HL-60 (cell line): ENCODE measurements at regions not wholly inside any gene's neighbourhood (a gene's known extent, or its start where the extent isn't known, plus 50 kb on each side); places are given as distances from the start of the nearest gene placed in this dataset.

Source experiments
- CTCF ChIP-seq: IDR thresholded peaks from one replicate; pipeline ENCODE4 v1.5.1; 2011; ENCODE audit warnings: low read length, control low read depth, inconsistent platforms; ENCODE audit not compliant: insufficient read depth
- GABPA ChIP-seq: IDR thresholded peaks from 2 replicates; pipeline ENCODE4 v1.6.1; 2012; ENCODE audit warnings: low read depth
- TF ChIP-seq, protein P1 (sequence below): IDR thresholded peaks from 2 replicates; pipeline ENCODE4 v1.6.1; 2012; ENCODE audit warnings: low read depth; ENCODE audit not compliant: insufficient replicate concordance

GRCh38 chr2:12421046-12421445 is 295.7 kb upstream of the TRIB2 start:
- TF ChIP-seq GABPA (no peak), CTCF (no peak)
- TF ChIP-seq, protein P1, sequence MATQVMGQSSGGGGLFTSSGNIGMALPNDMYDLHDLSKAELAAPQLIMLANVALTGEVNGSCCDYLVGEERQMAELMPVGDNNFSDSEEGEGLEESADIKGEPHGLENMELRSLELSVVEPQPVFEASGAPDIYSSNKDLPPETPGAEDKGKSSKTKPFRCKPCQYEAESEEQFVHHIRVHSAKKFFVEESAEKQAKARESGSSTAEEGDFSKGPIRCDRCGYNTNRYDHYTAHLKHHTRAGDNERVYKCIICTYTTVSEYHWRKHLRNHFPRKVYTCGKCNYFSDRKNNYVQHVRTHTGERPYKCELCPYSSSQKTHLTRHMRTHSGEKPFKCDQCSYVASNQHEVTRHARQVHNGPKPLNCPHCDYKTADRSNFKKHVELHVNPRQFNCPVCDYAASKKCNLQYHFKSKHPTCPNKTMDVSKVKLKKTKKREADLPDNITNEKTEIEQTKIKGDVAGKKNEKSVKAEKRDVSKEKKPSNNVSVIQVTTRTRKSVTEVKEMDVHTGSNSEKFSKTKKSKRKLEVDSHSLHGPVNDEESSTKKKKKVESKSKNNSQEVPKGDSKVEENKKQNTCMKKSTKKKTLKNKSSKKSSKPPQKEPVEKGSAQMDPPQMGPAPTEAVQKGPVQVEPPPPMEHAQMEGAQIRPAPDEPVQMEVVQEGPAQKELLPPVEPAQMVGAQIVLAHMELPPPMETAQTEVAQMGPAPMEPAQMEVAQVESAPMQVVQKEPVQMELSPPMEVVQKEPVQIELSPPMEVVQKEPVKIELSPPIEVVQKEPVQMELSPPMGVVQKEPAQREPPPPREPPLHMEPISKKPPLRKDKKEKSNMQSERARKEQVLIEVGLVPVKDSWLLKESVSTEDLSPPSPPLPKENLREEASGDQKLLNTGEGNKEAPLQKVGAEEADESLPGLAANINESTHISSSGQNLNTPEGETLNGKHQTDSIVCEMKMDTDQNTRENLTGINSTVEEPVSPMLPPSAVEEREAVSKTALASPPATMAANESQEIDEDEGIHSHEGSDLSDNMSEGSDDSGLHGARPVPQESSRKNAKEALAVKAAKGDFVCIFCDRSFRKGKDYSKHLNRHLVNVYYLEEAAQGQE: no peak
